Natural killer cell (primary cell): ENCODE measurements at regions not wholly inside any gene's neighbourhood (a gene's known extent, or its start where the extent isn't known, plus 50 kb on each side); places are given as distances from the start of the nearest gene placed in this dataset.

Experiments used
- ATAC-seq, 3 donors: fragments of 150-1000 bp in 2 of 3; fragments of 200-7000 bp in 1 of 3; cut with Tn5 transposase; 1 replicate in 1 of 3; 2 replicates in 2 of 3; pipeline ENCODE4 v1.10.0; 2021; ENCODE audit warnings: mild to moderate bottlenecking in 2 of 3, moderate library complexity in 2 of 3
- DNase-seq, 2 donors: peaks; one replicate each; pipeline versions ENCODE4 v3.0.0 to v3.0.0-alpha.2; 2013 to 2021; ENCODE audit warnings: mixed read lengths in 1 of 2
- H3K27ac ChIP-seq: one replicate; pipeline ENCODE4 v1.5.1; 2013; ENCODE audit warnings: mild to moderate bottlenecking, low read length
- H3K27me3 ChIP-seq: one replicate; pipeline ENCODE4 v1.6.1; 2013; ENCODE audit warnings: low read length; ENCODE audit not compliant: control insufficient read depth, insufficient read depth
- H3K36me3 ChIP-seq: one replicate; pipeline ENCODE4 v1.6.1; 2013; ENCODE audit warnings: low read length; ENCODE audit not compliant: control insufficient read depth, insufficient read depth
- H3K4me1 ChIP-seq: one replicate; pipeline ENCODE4 v1.6.1; 2013; ENCODE audit warnings: low read length; ENCODE audit not compliant: control insufficient read depth, insufficient read depth
- H3K4me3 ChIP-seq: one replicate; pipeline ENCODE4 v1.5.1; 2013; ENCODE audit warnings: low read length
- H3K9me3 ChIP-seq: one replicate; pipeline ENCODE4 v1.6.1; 2013; ENCODE audit warnings: low read length; ENCODE audit not compliant: control insufficient read depth, insufficient read depth
- H3K27ac Mint-ChIP-seq, 2 donors: one replicate each; pipeline ENCODE4 v1.8.0; 2022; ENCODE audit warnings: mild to moderate bottlenecking in 2 of 2, mixed read lengths in 2 of 2, moderate library complexity in 1 of 2
- H3K27me3 Mint-ChIP-seq, 2 donors: one replicate each; pipeline ENCODE4 v1.8.0; 2022; ENCODE audit warnings: low read depth in 2 of 2, mixed read lengths in 2 of 2
- H3K36me3 Mint-ChIP-seq: one replicate; pipeline ENCODE4 v1.8.0; 2022; ENCODE audit warnings: mixed read lengths
- H3K4me1 Mint-ChIP-seq, 2 donors: one replicate each; pipeline ENCODE4 v1.8.0; 2022; ENCODE audit warnings: mixed read lengths in 2 of 2
- H3K4me3 Mint-ChIP-seq: one replicate; pipeline ENCODE4 v1.8.0; 2022; ENCODE audit warnings: mild to moderate bottlenecking, moderate library complexity, mixed read lengths
- H3K9me3 Mint-ChIP-seq, 2 donors: one replicate each; pipeline ENCODE4 v1.8.0; 2022; ENCODE audit warnings: mixed read lengths in 2 of 2
- CTCF ChIP-seq: fragments of 200-600 bp; IDR thresholded peaks from one replicate; pipeline ENCODE4 v1.8.0; 2022; ENCODE audit warnings: antibody characterized with exemption
- WGBS: methylation state at CpG from one replicate; pipeline ENCODE4 v1.1.7; 2013; ENCODE audit warnings: missing lambda C conversion rate; ENCODE audit not compliant: insufficient coverage; 5-methylcytosine and 5-hydroxymethylcytosine counted together
- intact Hi-C: fragments of 100-400 bp; cut with micrococcal nuclease; formaldehyde crosslinking; loops from one replicate; pipeline ENCODE4 v1.14.2; 2022

GRCh38 chr6:142592876-142593275 is 291.1 kb downstream of the ADGRG6 start:
- H3K4me1 Mint-ChIP-seq: no peaks in the 10 kb centered on the region
- Histone ChIP-seq H3K9me3 (no peaks in the 10 kb centered on the region), H3K4me1 (no peaks in the 10 kb centered on the region), H3K36me3 (no peaks in the 10 kb centered on the region), H3K27ac (no peak overlapping the region), H3K4me3 (no peak overlapping the region), H3K27me3 (no peaks in the 10 kb centered on the region)
- DNase-seq: no peak
- no peak overlapping the region for H3K27ac Mint-ChIP-seq
- no peak overlapping the region for H3K4me3 Mint-ChIP-seq
- no peak for ATAC-seq
- no peak for TF ChIP-seq CTCF
- H3K36me3 Mint-ChIP-seq: peaks cover 8% of the 10 kb centered on the region
- 91% methylated on average over 2 of the region's 2 CpGs for WGBS
- peaks cover 7 to 15% of the 10 kb centered on the region in 2 donors for H3K27me3 Mint-ChIP-seq
- H3K9me3 Mint-ChIP-seq: peaks cover 0 to 7% of the 10 kb centered on the region in 2 donors
- intact Hi-C loops: no loop called here

GRCh38 chr6:142597836-142598235 is 296.0 kb downstream of the ADGRG6 start:
- Mint-ChIP-seq H3K9me3 (peaks cover 3 to 7% of the 10 kb centered on the region in 2 donors), H3K4me3 (no peak overlapping the region), H3K36me3 (no peaks in the 10 kb centered on the region), H3K4me1 (no peaks in the 10 kb centered on the region), H3K27ac (no peak overlapping the region), H3K27me3 (peaks cover 9 to 11% of the 10 kb centered on the region in 2 donors)
- no peak for TF ChIP-seq CTCF
- DNase-seq (no peak), ATAC-seq (no peak)
- WGBS: 61% methylated on average over 2 of the region's 5 CpGs
- Histone ChIP-seq H3K27ac (no peak overlapping the region), H3K36me3 (no peaks in the 10 kb centered on the region), H3K4me1 (no peaks in the 10 kb centered on the region), H3K9me3 (no peaks in the 10 kb centered on the region), H3K27me3 (peaks cover 2% of the 10 kb centered on the region), H3K4me3 (no peak overlapping the region)
- intact Hi-C loops: no loop called here

DNA sequence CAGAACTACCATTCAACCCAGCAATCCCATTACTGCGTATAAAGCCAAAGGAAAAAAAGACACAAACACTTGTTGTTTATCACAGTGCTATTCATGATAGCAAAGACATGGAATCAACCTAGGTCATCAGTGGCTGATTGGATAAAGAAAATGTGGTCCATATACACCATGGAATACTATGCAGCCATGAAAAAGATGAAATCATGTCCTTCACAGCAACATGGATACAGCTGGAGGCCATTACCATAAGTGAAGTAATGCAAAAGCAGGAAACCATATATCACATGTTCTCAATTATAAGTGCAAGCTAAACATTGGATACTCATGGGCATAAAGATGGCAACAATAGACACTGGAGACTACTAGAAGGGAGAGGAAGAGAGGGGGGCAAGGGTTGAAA is 299.6 kb downstream of the ADGRG6 start:
- no peak overlapping the region for H3K27ac Mint-ChIP-seq
- no peaks in the 10 kb centered on the region for H3K36me3 Mint-ChIP-seq
- peaks cover 4 to 15% of the 10 kb centered on the region in 2 donors for H3K27me3 Mint-ChIP-seq
- no peak overlapping the region for H3K4me3 Mint-ChIP-seq
- DNase-seq: no peak
- no peak for TF ChIP-seq CTCF
- Histone ChIP-seq H3K9me3 (no peaks in the 10 kb centered on the region), H3K4me3 (no peak overlapping the region), H3K36me3 (no peaks in the 10 kb centered on the region), H3K4me1 (no peaks in the 10 kb centered on the region), H3K27me3 (peaks cover 2% of the 10 kb centered on the region), H3K27ac (no peak overlapping the region)
- intact Hi-C loops: no loop called here
- 89% methylated on average over 1 of the region's 1 CpG for WGBS
- ATAC-seq: no peak
- peaks cover 3% of the 10 kb centered on the region in 2 donors for H3K9me3 Mint-ChIP-seq
- H3K4me1 Mint-ChIP-seq: no peaks in the 10 kb centered on the region

- Mint-ChIP-seq H3K9me3 (peaks cover 3% of the 10 kb centered on the region in 2 donors), H3K27me3 (peaks cover 6 to 7% of the 10 kb centered on the region in 2 donors), H3K4me3 (no peak overlapping the region), H3K36me3 (no peaks in the 10 kb centered on the region), H3K4me1 (no peaks in the 10 kb centered on the region), H3K27ac (no peak overlapping the region)
- 64% methylated on average over 2 of the region's 3 CpGs for WGBS
- Histone ChIP-seq H3K27ac (no peak overlapping the region), H3K9me3 (no peaks in the 10 kb centered on the region), H3K27me3 (peaks cover 2% of the 10 kb centered on the region), H3K36me3 (no peaks in the 10 kb centered on the region), H3K4me1 (no peaks in the 10 kb centered on the region), H3K4me3 (no peak overlapping the region)
- intact Hi-C loops: no loop called here
- ATAC-seq: no peak
- no peak for DNase-seq
- TF ChIP-seq CTCF: no peak
Measured at GRCh38 chr6:142602972-142603371, 301.2 kb downstream of the ADGRG6 start.
